Gastrocnemius medialis (tissue), 4 donors: ENCODE measurements at regions not wholly inside any gene's neighbourhood (a gene's known extent, or its start where the extent isn't known, plus 50 kb on each side); places are given as distances from the start of the nearest gene placed in this dataset.

Source experiments
- ATAC-seq, 2 donors: fragments of 150-250 bp; one replicate each; pipeline ENCODE4 v1.9.1; 2016
- DNase-seq, 2 donors: peaks; one replicate each; pipeline ENCODE4 v3.0.0-alpha.2; 2019
- H3K27ac ChIP-seq, 4 donors: fragments of 200-600 bp; sonication (generic); 1 replicate in 1 of 4; 2 replicates in 3 of 4; pipeline ENCODE4 v1.5.1; 2016 to 2018; ENCODE audit warnings: mild to moderate bottlenecking in 2 of 4, moderate library complexity in 1 of 4
- H3K27me3 ChIP-seq, 3 donors: fragments of 200-600 bp; sonication (generic) in 2 of 3; 1 replicate in 1 of 3; 2 replicates in 2 of 3; pipeline versions ENCODE4 v1.5.1 to v1.6.0; 2016 to 2019; ENCODE audit warnings: mild to moderate bottlenecking in 1 of 3, moderate library complexity in 1 of 3
- H3K36me3 ChIP-seq, 2 donors: fragments of 200-600 bp; sonication (generic) in 1 of 2; one replicate each; pipeline ENCODE4 v1.5.1; 2017 to 2018
- H3K4me1 ChIP-seq, 2 donors: fragments of 200-600 bp; sonication (generic) in 1 of 2; one replicate each; pipeline ENCODE4 v1.5.1; 2016 to 2017; ENCODE audit warnings: mild to moderate bottlenecking in 2 of 2
- H3K4me3 ChIP-seq, 4 donors: fragments of 200-600 bp; sonication (generic) in 3 of 4; 1 replicate in 1 of 4; 2 replicates in 3 of 4; pipeline ENCODE4 v1.5.1; 2016 to 2019; ENCODE audit warnings: mild to moderate bottlenecking in 2 of 4
- H3K9me3 ChIP-seq, 3 donors: fragments of 200-600 bp; sonication (generic) in 2 of 3; 1 replicate in 1 of 3; 2 replicates in 2 of 3; pipeline ENCODE4 v1.5.1; 2016 to 2019
- CTCF ChIP-seq, 5 experiments: fragments of 450-650 bp in 3 of 5; fragments of 200-600 bp in 2 of 5; sonication (generic) in 2 of 5; IDR thresholded peaks in 4 of 5; conservative IDR thresholded peaks in 1 of 5; 1 replicate in 4 of 5; 2 replicates in 1 of 5; pipeline ENCODE4 v1.5.1; 2016 to 2019; ENCODE audit warnings: antibody characterized with exemption in 5 of 5, mild to moderate bottlenecking in 3 of 5, moderate library complexity in 3 of 5
- POLR2A ChIP-seq, 2 donors: fragments of 450-650 bp; IDR thresholded peaks; one replicate each; pipeline ENCODE4 v1.6.1; 2017; ENCODE audit warnings: antibody characterized with exemption in 2 of 2, mild to moderate bottlenecking in 2 of 2, moderate library complexity in 2 of 2
- in situ Hi-C, 4 donors: fragments of 200-750 bp; cut with MboI; loops; one replicate each; pipeline versions ENCODE4 v1.15.0 to v1.8.0; 2017; ENCODE audit warnings: low sequenced_read_pairs in 4 of 4
- intact Hi-C: fragments of 100-400 bp; cut with DNase I; formaldehyde crosslinking; loops from one replicate; pipeline ENCODE4 v1.15.1; 2023; ENCODE audit warnings: low total_unique reads

GRCh38 chr10:3002304-3002703 is 65.0 kb upstream of the PFKP start:
- no peak for ATAC-seq
- no peak for TF ChIP-seq CTCF (IDR thresholded peaks at IDR 0.05 in 4 of 5, conservative IDR thresholded peaks at IDR 0.05 in 1 of 5)
- no peak for TF ChIP-seq POLR2A (IDR thresholded peaks at IDR 0.05)
- Histone ChIP-seq H3K36me3 (no peaks in the 10 kb centered on the region), H3K9me3 (no peaks in the 10 kb centered on the region), H3K4me3 (no peak overlapping the region), H3K4me1 (no peaks in the 10 kb centered on the region), H3K27me3 (no peaks in the 10 kb centered on the region), H3K27ac (no peak overlapping the region)
- DNase-seq: no peak
- intact Hi-C loops (no loop called here), in situ Hi-C loops (no loop called here)

GRCh38 chr10:3000048-3000447 is 67.3 kb upstream of the PFKP start:
- Histone ChIP-seq H3K27me3 (no peaks in the 10 kb centered on the region), H3K36me3 (no peaks in the 10 kb centered on the region), H3K4me1 (no peaks in the 10 kb centered on the region), H3K9me3 (no peaks in the 10 kb centered on the region), H3K27ac (no peak overlapping the region), H3K4me3 (no peak overlapping the region)
- ATAC-seq: no peak
- in situ Hi-C loops (no loop called here), intact Hi-C loops (no loop called here)
- TF ChIP-seq POLR2A (IDR thresholded peaks at IDR 0.05) (no peak), CTCF (IDR thresholded peaks at IDR 0.05 in 4 of 5, conservative IDR thresholded peaks at IDR 0.05 in 1 of 5) (no peak)
- DNase-seq: no peak

- H3K4me1 ChIP-seq: no peaks in the 10 kb centered on the region
- H3K9me3 ChIP-seq: no peaks in the 10 kb centered on the region
- in situ Hi-C loops (no loop called here), intact Hi-C loops (no loop called here)
- H3K27ac ChIP-seq: no peak overlapping the region
- ATAC-seq: no peak
- DNase-seq: no peak
- H3K27me3 ChIP-seq: peaks cover 0 to 4% (median 2%) of the 10 kb centered on the region in 3 donors
- no peak overlapping the region for H3K4me3 ChIP-seq
- no peak for TF ChIP-seq CTCF (IDR thresholded peaks at IDR 0.05 in 4 of 5, conservative IDR thresholded peaks at IDR 0.05 in 1 of 5)
- no peak for TF ChIP-seq POLR2A (IDR thresholded peaks at IDR 0.05)
- H3K36me3 ChIP-seq: no peaks in the 10 kb centered on the region
Observed at GRCh38 chr10:2994221-2994961, 73.0 kb upstream of the PFKP start.

- ATAC-seq (no peak), DNase-seq (no peak)
- TF ChIP-seq POLR2A (IDR thresholded peaks at IDR 0.05) (no peak), CTCF (IDR thresholded peaks at IDR 0.05 in 4 of 5, conservative IDR thresholded peaks at IDR 0.05 in 1 of 5) (no peak)
Observed at GRCh38 chr10:2993636-2994035, 73.7 kb upstream of the PFKP start.

More at GRCh38 chr10:2993636-2994035, 73.7 kb upstream of the PFKP start:
- H3K27ac ChIP-seq: no peak overlapping the region
- intact Hi-C loops: no loop called here
- no peak overlapping the region for H3K4me3 ChIP-seq
- peaks cover 0 to 6% (median 4%) of the 10 kb centered on the region in 3 donors for H3K27me3 ChIP-seq
- no peaks in the 10 kb centered on the region for H3K36me3 ChIP-seq
- H3K4me1 ChIP-seq: no peaks in the 10 kb centered on the region
- in situ Hi-C loops: no loop called here
- H3K9me3 ChIP-seq: no peaks in the 10 kb centered on the region
